ENCODE measurements at regions not wholly inside any gene's neighbourhood (a gene's known extent, or its start where the extent isn't known, plus 50 kb on each side); places are given as distances from the start of the nearest gene placed in this dataset.

GRCh38 chr4:138892483-138893407 lies 122.8 kb upstream of the NOCT start:
- H2BK120ac ChIP-seq (ENCODE audit: low read depth, low read length), result no peak overlapping the region
- H3K9me1 ChIP-seq (ENCODE audit: insufficient read depth, low read length), result no peaks in the 10 kb centered on the region
- H3K4me1 ChIP-seq (ENCODE audit: control insufficient read depth, insufficient read depth, low read length), result peaks cover 2% of the 10 kb centered on the region; the same call in 1 of the 2 replicates
- H3K18ac ChIP-seq (ENCODE audit: low read depth, low read length), result no peak overlapping the region
- H3K27ac ChIP-seq (ENCODE audit: insufficient read depth, low read length), result no peak overlapping the region
- dilution Hi-C loops (cut with HindIII; ENCODE audit: low sequenced_read_pairs, unreplicated experiment) (no loop called here), intact Hi-C loops (cut with micrococcal nuclease) (no loop called here), in situ Hi-C loops (cut with MboI; ENCODE audit: low sequenced_read_pairs) (no loop called here)
- H3K4me2 ChIP-seq (ENCODE audit: low read depth, low read length), result no peak overlapping the region
- H4K20me1 ChIP-seq (ENCODE audit: insufficient read depth, low read length), result no peaks in the 10 kb centered on the region
- H4K91ac ChIP-seq (ENCODE audit: insufficient read depth, low read depth, low read length), result no peak overlapping the region
- H3K9ac ChIP-seq (ENCODE audit: low read depth, low read length), result no peak overlapping the region
- ATAC-seq (ENCODE audit: low read depth) (no peak), DNase-seq (peak; percentile 35)
- ChIA-PET CTCF (no interaction called here), POLR2A (ENCODE audit: unreplicated experiment) (no interaction called here)
- no TSS peak for BruUV-seq (replicated peaks)
- H2BK5ac ChIP-seq (ENCODE audit: low read depth, low read length, poor library complexity, severe bottlenecking), result no peak overlapping the region
- no peaks in the 10 kb centered on the region for H3K36me3 ChIP-seq (ENCODE audit: control insufficient read depth, insufficient read depth, low read length)
- no peak overlapping the region for H2BK20ac ChIP-seq (ENCODE audit: low read depth, low read length)
- no peak overlapping the region for H3K56ac ChIP-seq (ENCODE audit: extremely low read depth, insufficient read depth, low read length)
- no peak overlapping the region for H3K4me3 ChIP-seq (ENCODE audit: insufficient read depth, low read depth, low read length)
- H3K4ac ChIP-seq (ENCODE audit: low read depth, low read length), result no peak overlapping the region
- no peak overlapping the region for H2AK9ac ChIP-seq (replicated peaks; ENCODE audit: low read depth, low read length, poor library complexity)
- WGBS, 2 experiments (ENCODE audit: extremely low coverage in 2 of 2, insufficient read length in 1 of 2), result 100% methylated on average over 3 of the region's 13 CpGs; no CpG with 5 or more reads in 1 of the 2 experiments
- H3K9me3 ChIP-seq (ENCODE audit: control insufficient read depth, insufficient read depth, low read length), result no peaks in the 10 kb centered on the region
- no peak overlapping the region for H3K14ac ChIP-seq (replicated peaks; ENCODE audit: low read depth, low read length)
- no peaks in the 10 kb centered on the region for H3K27me3 ChIP-seq (ENCODE audit: control insufficient read depth, insufficient read depth, low read length)
- H3K79me1 ChIP-seq (ENCODE audit: low read depth in 1 of 2, low read length in 2 of 2), result no peaks in the 10 kb centered on the region
- no peak overlapping the region for H2AK5ac ChIP-seq (ENCODE audit: low read depth, low read length)
- TF ChIP-seq CHD1 (IDR thresholded peaks at IDR 0.05; ENCODE audit: low read depth, low read length) (no peak), SMC3 (IDR thresholded peaks at IDR 0.05; ENCODE audit: low read depth, low read length) (no peak), BHLHE40 (IDR thresholded peaks at IDR 0.05; ENCODE audit: low read depth, low read length) (no peak), RAD21 (IDR thresholded peaks at IDR 0.05; ENCODE audit: low read length) (no peak), ELK1 (IDR thresholded peaks at IDR 0.05; ENCODE audit: borderline replicate concordance, low read depth, low read length) (no peak), USF2 (IDR thresholded peaks at IDR 0.05; ENCODE audit: low read depth, low read length) (no peak), RCOR1 (IDR thresholded peaks at IDR 0.05; ENCODE audit: insufficient replicate concordance, low read length) (no peak), FOS (IDR thresholded peaks at IDR 0.05; ENCODE audit: low read depth, low read length) (no peak), POLR2A (IDR thresholded peaks at IDR 0.05; ENCODE audit: low read depth, low read length) (no peak), MXI1 (IDR thresholded peaks at IDR 0.05; ENCODE audit: borderline replicate concordance, low read depth, low read length) (no peak), CTCF (conservative IDR thresholded peaks at IDR 0.05; ENCODE audit: low read depth, low read length) (no peak), RFX5 (IDR thresholded peaks at IDR 0.05; ENCODE audit: low read depth, low read length) (no peak), MAFK (IDR thresholded peaks at IDR 0.05; ENCODE audit: low read depth, low read length) (no peak), CEBPB (IDR thresholded peaks at IDR 0.05; ENCODE audit: low read depth, low read length) (no peak)
- H3K23ac ChIP-seq (ENCODE audit: low read depth, low read length), result no peak overlapping the region
- H4K8ac ChIP-seq (ENCODE audit: low read depth in 2 of 2, low read length in 2 of 2), result no peak overlapping the region
- H2BK15ac ChIP-seq (ENCODE audit: low read depth, low read length), result no peak overlapping the region
- no peak overlapping the region for H2AFZ ChIP-seq (replicated peaks; ENCODE audit: low read length, poor library complexity)
- no peak overlapping the region for H4K5ac ChIP-seq (ENCODE audit: low read depth, low read length)
